ENCODE measurements at regions not wholly inside any gene's neighbourhood (a gene's known extent, or its start where the extent isn't known, plus 50 kb on each side); places are given as distances from the start of the nearest gene placed in this dataset.

- no peaks in the 10 kb centered on the region for H3K36me3 ChIP-seq (ENCODE audit: control insufficient read depth, insufficient read depth, low read length)
- no peak overlapping the region for H3K4me3 ChIP-seq
- no peaks in the 10 kb centered on the region for H3K9me3 ChIP-seq (replicated peaks; ENCODE audit: control insufficient read depth, insufficient read depth, low read depth, low read length)
- ATAC-seq: no peak
- no peak overlapping the region for H2AFZ ChIP-seq (ENCODE audit: low read depth, low read length)
- no peaks in the 10 kb centered on the region; a peak in 1 of 5 replicates for H3K27me3 ChIP-seq (ENCODE audit: control insufficient read depth in 2 of 2, insufficient read depth in 2 of 2, low read length in 2 of 2)
- no peaks in the 10 kb centered on the region for H3K79me2 ChIP-seq (ENCODE audit: control insufficient read depth, insufficient read depth, low read length)
- H3K9me1 ChIP-seq (ENCODE audit: control insufficient read depth, insufficient read depth, low read length): no peaks in the 10 kb centered on the region
- H3K9ac ChIP-seq (ENCODE audit: insufficient read depth in 1 of 2, low read depth in 2 of 2, low read length in 2 of 2): no peak overlapping the region
- H4K20me1 ChIP-seq (replicated peaks; ENCODE audit: control insufficient read depth, insufficient read depth, low read length): no peaks in the 10 kb centered on the region
- 9% methylated on average over 5 of the region's 6 CpGs for WGBS (ENCODE audit: insufficient coverage, low coverage, missing lambda C conversion rate)
- no peak overlapping the region for H3K4me2 ChIP-seq (ENCODE audit: insufficient read depth, low read length)
- POLR2A ChIA-PET: no interaction called here
- TF ChIP-seq LEF1 (IDR thresholded peaks at IDR 0.05): no peak
- no peak for TF ChIP-seq TCF7 (IDR thresholded peaks at IDR 0.05; ENCODE audit: borderline replicate concordance)
- no peak for TF ChIP-seq KAT2B (IDR thresholded peaks at IDR 0.05; ENCODE audit: low read depth, low read length)
- in situ Hi-C loops (cut with MboI): no loop called here
- no peaks in the 10 kb centered on the region for H3K4me1 ChIP-seq (replicated peaks in 1 of 2; ENCODE audit: control insufficient read depth in 2 of 2, insufficient read depth in 2 of 2, low read length in 2 of 2)
- intact Hi-C loops (cut with micrococcal nuclease): no loop called here
- H3K27ac ChIP-seq (ENCODE audit: extremely low read depth, low read depth, low read length): no peak overlapping the region
- BruUV-seq (replicated peaks): no TSS peak
- CTCF ChIA-PET (ENCODE audit: low intra/inter-chr PET ratio): no interaction called here
- DNase-seq (ENCODE audit: extremely low read depth in 1 of 4, low spot score in 3 of 4): no peak
- FAIRE-seq: no peak
These were observed 138.2 kb upstream of the CST7 start for GRCh38 chr20:24810676-24811407.

GRCh38 chr20:24812373-24812772 lies 136.7 kb upstream of the CST7 start:
- no peak overlapping the region for H3K4me3 ChIP-seq
- TF ChIP-seq HOMEZ (CRISPR knock-in tag; IDR thresholded peaks at IDR 0.05): no peak
- TF ChIP-seq POLR2A (conservative IDR thresholded peaks at IDR 0.05): no peak
- DNase-seq (ENCODE audit: extremely low read depth in 1 of 4, low spot score in 3 of 4) (no peak), FAIRE-seq (no peak), ATAC-seq (no peak)
- no peaks in the 10 kb centered on the region for H3K79me2 ChIP-seq (ENCODE audit: control insufficient read depth, insufficient read depth, low read length)
- no peak overlapping the region for H2AFZ ChIP-seq (ENCODE audit: low read depth, low read length)
- H3K4me2 ChIP-seq (ENCODE audit: insufficient read depth, low read length): no peak overlapping the region
- CTCF ChIA-PET (ENCODE audit: low intra/inter-chr PET ratio): no interaction called here
- H3K27me3 ChIP-seq (ENCODE audit: control insufficient read depth in 2 of 2, insufficient read depth in 2 of 2, low read length in 2 of 2): no peaks in the 10 kb centered on the region; a peak in 1 of 5 replicates
- no peaks in the 10 kb centered on the region for H4K20me1 ChIP-seq (replicated peaks; ENCODE audit: control insufficient read depth, insufficient read depth, low read length)
- intact Hi-C loops (cut with micrococcal nuclease) (no loop called here), in situ Hi-C loops (cut with MboI) (no loop called here)
- no TSS peak for BruUV-seq (replicated peaks)
- no peak overlapping the region for H3K9ac ChIP-seq (ENCODE audit: insufficient read depth in 1 of 2, low read depth in 2 of 2, low read length in 2 of 2)
- no peaks in the 10 kb centered on the region; a peak in 1 of 5 replicates for H3K4me1 ChIP-seq (replicated peaks in 1 of 2; ENCODE audit: control insufficient read depth in 2 of 2, insufficient read depth in 2 of 2, low read length in 2 of 2)
- H3K27ac ChIP-seq (ENCODE audit: extremely low read depth, low read depth, low read length): no peak overlapping the region
- no peaks in the 10 kb centered on the region for H3K36me3 ChIP-seq (ENCODE audit: control insufficient read depth, insufficient read depth, low read length)
- H3K9me1 ChIP-seq (ENCODE audit: control insufficient read depth, insufficient read depth, low read length): no peaks in the 10 kb centered on the region
- no peaks in the 10 kb centered on the region for H3K9me3 ChIP-seq (replicated peaks; ENCODE audit: control insufficient read depth, insufficient read depth, low read depth, low read length)
- 8% methylated on average over 5 of the region's 6 CpGs for WGBS (ENCODE audit: insufficient coverage, low coverage, missing lambda C conversion rate)
- POLR2A ChIA-PET: no interaction called here
